BJ (cell line): ENCODE measurements at regions not wholly inside any gene's neighbourhood (a gene's known extent, or its start where the extent isn't known, plus 50 kb on each side); places are given as distances from the start of the nearest gene placed in this dataset.

Experiments used
- CTCF ChIA-PET: fragments of 350-600 bp; formaldehyde crosslinking; extraction: SDS; loops from one replicate; lab custom pipeline; 2021; ENCODE audit warnings: antibody characterized with exemption, inconsistent platforms; lab: Yijun Ruan, JAX
- POLR2A ChIA-PET: fragments of 300-600 bp; sonication (Branson Sonifier 250); formaldehyde crosslinking; extraction: SDS; loops from one replicate; lab custom pipeline; 2021; ENCODE audit warnings: antibody characterized with exemption; lab: Charles Lee
- DNase-seq: peaks from one replicate; pipeline ENCODE4 v3.0.0-alpha.2; 2011; ENCODE audit warnings: low read depth
- H3K27me3 ChIP-seq: 2 replicates; pipeline ENCODE4 v1.6.0; 2011; ENCODE audit warnings: low read length; ENCODE audit not compliant: control insufficient read depth, insufficient read depth
- H3K36me3 ChIP-seq: 2 replicates; pipeline ENCODE4 v1.5.1; 2011; ENCODE audit warnings: low read length; ENCODE audit not compliant: control insufficient read depth, insufficient read depth
- H3K4me3 ChIP-seq: 2 replicates; pipeline ENCODE4 v1.5.1; 2011; ENCODE audit warnings: low read depth, mild to moderate bottlenecking, control low read depth, low read length
- CTCF ChIP-seq: IDR thresholded peaks from 2 replicates; pipeline ENCODE4 v1.5.1; 2011; ENCODE audit warnings: low read depth, mild to moderate bottlenecking, control low read depth, inconsistent platforms, low read length, moderate library complexity; ENCODE audit not compliant: insufficient read depth

GRCh38 chr1:34418166-34418565 lies 241.5 kb downstream of the C1orf94 start:
- H3K4me3 ChIP-seq: no peak overlapping the region
- H3K36me3 ChIP-seq: no peaks in the 10 kb centered on the region
- TF ChIP-seq CTCF: no peak
- H3K27me3 ChIP-seq: no peaks in the 10 kb centered on the region
- POLR2A ChIA-PET: no interaction called here
- DNase-seq: no peak
- CTCF ChIA-PET: interaction anchor here (1.1 kb wide), 1 partner anchor 11 kb away, joined by 3 read pairs; no protein-coding TSS in a partner anchor

- Histone ChIP-seq H3K27me3 (no peaks in the 10 kb centered on the region), H3K36me3 (no peaks in the 10 kb centered on the region), H3K4me3 (no peak overlapping the region)
- ChIA-PET POLR2A (no interaction called here), CTCF (interaction anchor here (1.3 kb wide), 1 partner anchor 682 kb away, joined by 3 read pairs; no protein-coding TSS in a partner anchor)
- DNase-seq: no peak
- peak; percentile 23; the same call in 1 of the 2 replicates for TF ChIP-seq CTCF
Measured at GRCh38 chr1:34419663-34420136, 243.0 kb downstream of the C1orf94 start.

GRCh38 chr1:34425046-34425445 lies 248.3 kb downstream of the C1orf94 start:
- H3K4me3 ChIP-seq: no peak overlapping the region
- no peak for DNase-seq
- POLR2A ChIA-PET: no interaction called here
- no peaks in the 10 kb centered on the region for H3K27me3 ChIP-seq
- TF ChIP-seq CTCF: no peak
- H3K36me3 ChIP-seq: no peaks in the 10 kb centered on the region
- CTCF ChIA-PET: no interaction called here

GRCh38 chr1:34425785-34426184 lies 249.1 kb downstream of the C1orf94 start:
- no peaks in the 10 kb centered on the region for H3K27me3 ChIP-seq
- no peaks in the 10 kb centered on the region for H3K36me3 ChIP-seq
- DNase-seq: no peak
- H3K4me3 ChIP-seq: no peak overlapping the region
- ChIA-PET POLR2A (no interaction called here), CTCF (no interaction called here)
- no peak for TF ChIP-seq CTCF

- Histone ChIP-seq H3K27me3 (no peaks in the 10 kb centered on the region), H3K4me3 (no peak overlapping the region), H3K36me3 (no peaks in the 10 kb centered on the region)
- ChIA-PET CTCF (no interaction called here), POLR2A (no interaction called here)
- no peak for DNase-seq
- TF ChIP-seq CTCF: no peak
Measured at GRCh38 chr1:34426325-34426896, 249.7 kb downstream of the C1orf94 start.
